OCI-LY7 (cell line): ENCODE measurements at regions not wholly inside any gene's neighbourhood (a gene's known extent, or its start where the extent isn't known, plus 50 kb on each side); places are given as distances from the start of the nearest gene placed in this dataset.

Source experiments
- BruUV-seq: library from RNA; stranded (reverse); fragments of 400-500 nt; replicated peaks from 2 replicates; lab custom pipeline; 2021; lab: Mats Ljungman, UMichigan
- CTCF ChIA-PET: fragments of 300-600 bp; sonication (Branson Sonifier 250); formaldehyde crosslinking; loops from one replicate; lab custom pipeline; 2022; ENCODE audit warnings: antibody characterized with exemption; ENCODE audit not compliant: unreplicated experiment; lab: Charles Lee
- POLR2A ChIA-PET: fragments of 300-600 bp; sonication (Branson Sonifier 250); formaldehyde crosslinking; loops from one replicate; lab custom pipeline; 2022; ENCODE audit warnings: antibody characterized with exemption; lab: Charles Lee
- DNase-seq: peaks from one replicate; pipeline ENCODE4 v3.0.0-alpha.2; 2015; ENCODE audit warnings: low spot score
- H2AFZ ChIP-seq: fragments of 200-600 bp; sonication (generic), shearing (Covaris generic); 2 replicates; pipeline ENCODE4 v1.6.1; 2014; ENCODE audit warnings: mild to moderate bottlenecking, antibody characterized with exemption, low read length, moderate library complexity
- H3K27ac ChIP-seq: fragments of 200-600 bp; sonication (generic); 2 replicates; pipeline ENCODE4 v1.5.1; 2014; ENCODE audit warnings: mixed run types, low read depth, mild to moderate bottlenecking, moderate library complexity, low read length, inconsistent platforms; ENCODE audit not compliant: poor library complexity, severe bottlenecking
- H3K36me3 ChIP-seq: fragments of 200-600 bp; sonication (generic); 2 replicates; pipeline ENCODE4 v1.6.1; 2014; ENCODE audit warnings: mild to moderate bottlenecking, antibody characterized with exemption, low read length, moderate library complexity, mixed read lengths; ENCODE audit not compliant: insufficient read depth
- H3K4me1 ChIP-seq: fragments of 200-600 bp; sonication (generic); 2 replicates; pipeline ENCODE4 v1.5.1; 2014; ENCODE audit warnings: mild to moderate bottlenecking, low read length; ENCODE audit not compliant: insufficient read depth, poor library complexity, severe bottlenecking
- H3K4me2 ChIP-seq: fragments of 200-600 bp; sonication (generic); 2 replicates; pipeline ENCODE4 v1.6.1; 2014; ENCODE audit warnings: mild to moderate bottlenecking, low read length
- H3K4me3 ChIP-seq: fragments of 200-600 bp; sonication (generic); 2 replicates; pipeline ENCODE4 v1.5.1; 2014; ENCODE audit warnings: mild to moderate bottlenecking, low read depth, low read length; ENCODE audit not compliant: poor library complexity, severe bottlenecking
- H3K79me2 ChIP-seq: fragments of 200-600 bp; sonication (generic); 2 replicates; pipeline ENCODE4 v1.6.1; 2016; ENCODE audit warnings: low read depth, mild to moderate bottlenecking, low read length, moderate library complexity, mixed read lengths; ENCODE audit not compliant: insufficient read depth
- H3K9me2 ChIP-seq: fragments of 200-600 bp; sonication (generic); 2 replicates; pipeline ENCODE4 v1.6.1; 2016; ENCODE audit warnings: mild to moderate bottlenecking, low read length, mixed read lengths; ENCODE audit not compliant: insufficient read depth
- H3K9me3 ChIP-seq: fragments of 200-600 bp; sonication (generic); 2 replicates; pipeline ENCODE4 v1.6.1; 2014; ENCODE audit warnings: mild to moderate bottlenecking, mixed run types, low read length, mixed read lengths
- H4K20me1 ChIP-seq: fragments of 200-600 bp; sonication (generic); 2 replicates; pipeline ENCODE4 v1.6.1; 2014; ENCODE audit warnings: mild to moderate bottlenecking, antibody characterized with exemption, low read length, moderate library complexity, mixed read lengths; ENCODE audit not compliant: insufficient read depth
- EZH2phosphoT487 ChIP-seq: fragments of 200-600 bp; sonication (generic); IDR thresholded peaks from 2 replicates; pipeline ENCODE4 v1.6.1; 2018; ENCODE audit warnings: low read depth, borderline replicate concordance, mild to moderate bottlenecking, mixed run types, antibody characterized with exemption, low read length, moderate library complexity, mixed read lengths
- intact Hi-C: fragments of 100-400 bp; cut with micrococcal nuclease; formaldehyde crosslinking; loops from one replicate; pipeline ENCODE4 v1.10.0; 2022; ENCODE audit not compliant: unreplicated experiment
- TF ChIP-seq, protein P1 (sequence below): fragments of 200-600 bp; sonication (generic); conservative IDR thresholded peaks from 2 replicates; pipeline ENCODE4 v1.5.1; 2014; ENCODE audit warnings: mild to moderate bottlenecking, antibody characterized with exemption, low read length, moderate library complexity, mixed read lengths

DNA sequence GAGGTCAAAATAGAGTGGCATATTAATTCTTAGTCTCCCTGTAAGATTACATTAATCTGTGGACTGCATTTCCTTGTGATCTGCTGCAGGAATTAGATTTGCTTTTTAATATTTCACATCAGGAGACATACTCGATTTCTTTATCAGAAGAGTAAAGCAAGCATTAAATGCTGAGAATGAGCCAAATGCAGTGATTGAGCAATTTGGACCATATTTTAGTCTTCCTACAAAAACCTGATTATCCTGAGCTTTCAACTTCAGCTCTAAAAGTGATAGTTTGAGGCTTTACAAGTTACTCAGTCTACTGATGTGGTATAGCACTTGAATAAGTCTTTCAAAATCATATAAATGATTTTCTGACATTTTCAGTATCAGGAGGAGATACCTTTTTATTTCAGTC is 774.3 kb upstream of the RAB6C start:
- no peak for TF ChIP-seq EZH2phosphoT487
- TF ChIP-seq, protein P1, sequence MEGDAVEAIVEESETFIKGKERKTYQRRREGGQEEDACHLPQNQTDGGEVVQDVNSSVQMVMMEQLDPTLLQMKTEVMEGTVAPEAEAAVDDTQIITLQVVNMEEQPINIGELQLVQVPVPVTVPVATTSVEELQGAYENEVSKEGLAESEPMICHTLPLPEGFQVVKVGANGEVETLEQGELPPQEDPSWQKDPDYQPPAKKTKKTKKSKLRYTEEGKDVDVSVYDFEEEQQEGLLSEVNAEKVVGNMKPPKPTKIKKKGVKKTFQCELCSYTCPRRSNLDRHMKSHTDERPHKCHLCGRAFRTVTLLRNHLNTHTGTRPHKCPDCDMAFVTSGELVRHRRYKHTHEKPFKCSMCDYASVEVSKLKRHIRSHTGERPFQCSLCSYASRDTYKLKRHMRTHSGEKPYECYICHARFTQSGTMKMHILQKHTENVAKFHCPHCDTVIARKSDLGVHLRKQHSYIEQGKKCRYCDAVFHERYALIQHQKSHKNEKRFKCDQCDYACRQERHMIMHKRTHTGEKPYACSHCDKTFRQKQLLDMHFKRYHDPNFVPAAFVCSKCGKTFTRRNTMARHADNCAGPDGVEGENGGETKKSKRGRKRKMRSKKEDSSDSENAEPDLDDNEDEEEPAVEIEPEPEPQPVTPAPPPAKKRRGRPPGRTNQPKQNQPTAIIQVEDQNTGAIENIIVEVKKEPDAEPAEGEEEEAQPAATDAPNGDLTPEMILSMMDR: no peak
- BruUV-seq: no TSS peak
- DNase-seq: no peak
- H3K27ac ChIP-seq: no peak overlapping the region
- H3K36me3 ChIP-seq: no peaks in the 10 kb centered on the region
- no peaks in the 10 kb centered on the region for H3K79me2 ChIP-seq
- H3K4me3 ChIP-seq: no peak overlapping the region
- ChIA-PET POLR2A (no interaction called here), CTCF (no interaction called here)
- no peaks in the 10 kb centered on the region for H4K20me1 ChIP-seq
- H3K9me2 ChIP-seq: no peaks in the 10 kb centered on the region
- intact Hi-C loops: no loop called here
- no peaks in the 10 kb centered on the region for H3K4me1 ChIP-seq
- no peak overlapping the region for H2AFZ ChIP-seq
- no peaks in the 10 kb centered on the region for H3K9me3 ChIP-seq
- H3K4me2 ChIP-seq: no peak overlapping the region

GRCh38 chr2:129205766-129206165 is 773.7 kb upstream of the RAB6C start:
- H3K4me2 ChIP-seq: no peak overlapping the region
- no peak overlapping the region for H2AFZ ChIP-seq
- no peak overlapping the region for H3K4me3 ChIP-seq
- H3K79me2 ChIP-seq: no peaks in the 10 kb centered on the region
- POLR2A ChIA-PET: no interaction called here
- CTCF ChIA-PET: no interaction called here
- H3K9me3 ChIP-seq: no peaks in the 10 kb centered on the region
- no peak for DNase-seq
- no peak overlapping the region for H3K27ac ChIP-seq
- no peaks in the 10 kb centered on the region for H4K20me1 ChIP-seq
- no peaks in the 10 kb centered on the region for H3K36me3 ChIP-seq
- TF ChIP-seq, protein P1: no peak
- no peak for TF ChIP-seq EZH2phosphoT487
- no peaks in the 10 kb centered on the region for H3K4me1 ChIP-seq
- no TSS peak for BruUV-seq
- intact Hi-C loops: no loop called here
- no peaks in the 10 kb centered on the region for H3K9me2 ChIP-seq

DNA sequence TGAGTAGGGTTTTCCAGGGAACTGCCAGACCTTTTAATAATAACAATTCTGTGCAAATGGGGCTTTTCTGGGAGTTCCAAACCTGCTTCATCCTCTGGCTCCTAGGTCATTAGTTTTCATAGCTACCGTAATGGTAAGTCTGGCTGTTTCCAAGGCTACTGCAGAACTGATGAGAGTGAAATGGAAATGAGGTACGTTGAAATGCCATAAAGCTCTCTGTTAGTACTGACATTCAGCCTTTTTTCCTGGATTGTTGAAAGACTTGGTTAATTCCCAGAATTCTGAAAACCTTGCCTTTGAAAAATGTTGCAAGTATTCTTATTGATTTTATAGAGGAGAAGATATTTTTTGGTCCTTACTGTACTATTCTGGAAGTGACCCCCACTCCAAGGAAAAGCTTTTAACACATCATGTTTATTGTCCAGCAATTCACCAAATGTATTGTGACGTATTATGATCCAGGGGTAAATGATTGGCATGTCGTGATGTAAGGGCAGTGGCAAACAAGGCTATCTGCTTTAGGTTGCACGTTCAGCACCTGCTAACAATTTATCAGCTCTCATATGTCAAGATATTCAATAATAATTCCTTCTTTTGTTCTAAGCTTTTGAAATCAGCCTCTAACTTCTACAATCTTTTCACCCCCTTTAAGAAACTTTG is 767.0 kb upstream of the RAB6C start:
- Histone ChIP-seq H3K36me3 (no peaks in the 10 kb centered on the region), H3K79me2 (no peaks in the 10 kb centered on the region), H3K4me3 (no peak overlapping the region), H3K27ac (no peak overlapping the region), H3K9me3 (no peaks in the 10 kb centered on the region), H2AFZ (no peak overlapping the region), H3K9me2 (no peaks in the 10 kb centered on the region), H4K20me1 (no peaks in the 10 kb centered on the region), H3K4me2 (no peak overlapping the region), H3K4me1 (no peaks in the 10 kb centered on the region)
- ChIA-PET CTCF (no interaction called here), POLR2A (no interaction called here)
- TF ChIP-seq, protein P1: no peak
- TF ChIP-seq EZH2phosphoT487: no peak
- intact Hi-C loops: no loop called here
- no peak for DNase-seq
- BruUV-seq: no TSS peak
